Brain microvascular endothelial cell (primary cell): ENCODE measurements at regions not wholly inside any gene's neighbourhood (a gene's known extent, or its start where the extent isn't known, plus 50 kb on each side); places are given as distances from the start of the nearest gene placed in this dataset.
A peak's percentile ranks its signal among the peaks of the same experiment; 100 is the strongest.

Experiments
- DNase-seq: peaks from one replicate; pipeline ENCODE4 v3.0.0-alpha.2; 2020
- H3K27ac ChIP-seq: fragments of 250-450 bp; sonication (Bioruptor Pico); 2 replicates; pipeline ENCODE4 v1.5.1; 2020; ENCODE audit warnings: mild to moderate bottlenecking, moderate library complexity
- H3K27me3 ChIP-seq: fragments of 250-450 bp; sonication (Bioruptor Pico); replicated peaks from 2 replicates; pipeline ENCODE4 v1.5.1; 2020; ENCODE audit warnings: mild to moderate bottlenecking
- H3K36me3 ChIP-seq: fragments of 250-450 bp; sonication (Bioruptor Pico); replicated peaks from 2 replicates; pipeline ENCODE4 v1.5.1; 2020; ENCODE audit warnings: mild to moderate bottlenecking
- H3K4me3 ChIP-seq: 2 replicates; pipeline ENCODE4 v1.5.1; 2011; ENCODE audit warnings: low read depth, mild to moderate bottlenecking, control low read depth, low read length, moderate library complexity
- CTCF ChIP-seq: IDR thresholded peaks from 2 replicates; pipeline ENCODE4 v1.5.1; 2011; ENCODE audit warnings: low read depth, mild to moderate bottlenecking, moderate library complexity, low read length, control low read depth, inconsistent platforms; ENCODE audit errors: missing control alignments
- in situ Hi-C: cut with HindIII; loops from 2 replicates; pipeline ENCODE4 v1.10.0; 2017; ENCODE audit warnings: low sequenced_read_pairs, low pct_ligation_motif_present

- Histone ChIP-seq H3K27me3 (no peaks in the 10 kb centered on the region), H3K27ac (peak overlapping the region; percentile 96), H3K4me3 (no peak overlapping the region), H3K36me3 (no peaks in the 10 kb centered on the region)
- in situ Hi-C loops, result no loop called here
- DNase-seq, result peak; percentile 97
- no peak for TF ChIP-seq CTCF
These were observed 143.9 kb upstream of the STC2 start for GRCh38 chr5:173472164-173472563.

GRCh38 chr5:173468821-173469251 lies 140.6 kb upstream of the STC2 start:
- Histone ChIP-seq H3K4me3 (no peak overlapping the region), H3K36me3 (no peaks in the 10 kb centered on the region), H3K27ac (no peak overlapping the region), H3K27me3 (no peaks in the 10 kb centered on the region)
- no peak for TF ChIP-seq CTCF
- in situ Hi-C loops, result no loop called here
- DNase-seq, result no peak

- in situ Hi-C loops, result no loop called here
- no peak for DNase-seq
- no peak overlapping the region for H3K4me3 ChIP-seq
- no peak for TF ChIP-seq CTCF
- no peaks in the 10 kb centered on the region for H3K36me3 ChIP-seq
- no peaks in the 10 kb centered on the region for H3K27me3 ChIP-seq
- H3K27ac ChIP-seq, result no peak overlapping the region
These were observed 138.0 kb upstream of the STC2 start for GRCh38 chr5:173466227-173466626.

DNA sequence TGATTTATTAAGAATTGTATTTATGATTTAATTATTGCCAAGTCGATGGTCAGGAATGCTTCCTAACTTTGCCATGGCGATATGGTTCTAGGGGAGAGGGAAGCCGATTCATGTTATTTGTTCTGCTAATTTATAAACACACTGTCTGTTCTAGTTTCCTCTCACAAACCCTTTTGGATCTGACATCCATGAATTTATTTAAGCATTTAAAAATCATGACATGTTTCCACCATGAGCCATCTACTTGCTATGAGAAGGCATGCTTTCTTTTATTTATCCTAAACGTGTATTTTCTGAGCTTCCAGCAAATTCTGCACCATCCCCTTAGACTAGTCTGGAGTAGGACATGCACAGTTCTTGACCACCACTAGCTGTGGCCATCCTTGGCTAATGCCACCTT lies 136.6 kb upstream of the STC2 start:
- in situ Hi-C loops, result no loop called here
- Histone ChIP-seq H3K36me3 (no peaks in the 10 kb centered on the region), H3K4me3 (no peak overlapping the region), H3K27me3 (no peaks in the 10 kb centered on the region), H3K27ac (no peak overlapping the region)
- TF ChIP-seq CTCF, result no peak
- no peak for DNase-seq

- no peak overlapping the region for H3K4me3 ChIP-seq
- in situ Hi-C loops, result no loop called here
- H3K36me3 ChIP-seq, result no peaks in the 10 kb centered on the region
- H3K27me3 ChIP-seq, result no peaks in the 10 kb centered on the region
- no peak overlapping the region for H3K27ac ChIP-seq
- no peak for DNase-seq
- TF ChIP-seq CTCF, result no peak
These were observed 135.0 kb upstream of the STC2 start for GRCh38 chr5:173463207-173463606.

GRCh38 chr5:173458828-173459609 lies 130.8 kb upstream of the STC2 start:
- DNase-seq, result peak; percentile 48
- in situ Hi-C loops, result no loop called here
- no peaks in the 10 kb centered on the region for H3K36me3 ChIP-seq
- no peak overlapping the region for H3K4me3 ChIP-seq
- no peak overlapping the region for H3K27ac ChIP-seq
- TF ChIP-seq CTCF, result no peak
- H3K27me3 ChIP-seq, result no peaks in the 10 kb centered on the region
